Endothelial cell of umbilical vein (primary cell): ENCODE measurements at regions not wholly inside any gene's neighbourhood (a gene's known extent, or its start where the extent isn't known, plus 50 kb on each side); places are given as distances from the start of the nearest gene placed in this dataset.

Experiments
- BruUV-seq: library from RNA; stranded (reverse); fragments of 400-500 nt; replicated peaks from 2 replicates; lab custom pipeline; 2021; lab: Mats Ljungman, UMichigan
- CTCF ChIA-PET: fragments of 300-600, 350-600 bp; sonication (Branson Sonifier 250); formaldehyde crosslinking; loops from one replicate; lab custom pipeline; 2021; ENCODE audit warnings: antibody characterized with exemption, inconsistent platforms; lab: Charles Lee
- POLR2A ChIA-PET: fragments of 300-600, 350-600 bp; sonication (Branson Sonifier 250); formaldehyde crosslinking; loops from one replicate; lab custom pipeline; 2021; ENCODE audit warnings: antibody characterized with exemption, inconsistent platforms; lab: Charles Lee
- DNase-seq: peaks from one replicate; pipeline ENCODE4 v3.0.0-alpha.2; 2011; ENCODE audit warnings: low read depth, low spot score
- FAIRE-seq: peaks from 2 replicates; lab custom pipeline; 2011; peaks lifted over from hg19 to GRCh38; lab: Jason Lieb, UNC
- H2AFZ ChIP-seq: 2 replicates; pipeline ENCODE4 v1.6.0; 2012; ENCODE audit warnings: low read depth, low read length, control low read depth, inconsistent platforms
- H3K27ac ChIP-seq: 2 replicates; pipeline ENCODE4 v1.5.1; 2011; ENCODE audit warnings: low read depth, mild to moderate bottlenecking, control low read depth, low read length, moderate library complexity; ENCODE audit not compliant: insufficient read depth
- H3K27me3 ChIP-seq, 2 experiments: 2 replicates each; pipeline versions ENCODE4 v1.6.0 to v1.6.1; 2011; ENCODE audit warnings: low read length in 2 of 2, mixed read lengths in 1 of 2; ENCODE audit not compliant: control insufficient read depth in 2 of 2, insufficient read depth in 2 of 2
- H3K36me3 ChIP-seq, 2 experiments: 2 replicates in 1 of 2; 3 replicates in 1 of 2; pipeline ENCODE4 v1.5.1; 2011; ENCODE audit warnings: low read length in 2 of 2, mild to moderate bottlenecking in 1 of 2, moderate library complexity in 1 of 2; ENCODE audit not compliant: control insufficient read depth in 2 of 2, insufficient read depth in 2 of 2; ENCODE audit errors: extremely low read depth in 1 of 2
- H3K4me1 ChIP-seq: 3 replicates; pipeline ENCODE4 v1.5.1; 2011; ENCODE audit warnings: mild to moderate bottlenecking, low read length; ENCODE audit not compliant: control insufficient read depth, insufficient read depth; ENCODE audit errors: extremely low read depth
- H3K4me2 ChIP-seq: 2 replicates; pipeline ENCODE4 v1.6.1; 2011; ENCODE audit warnings: low read length, control low read depth, mixed read lengths; ENCODE audit not compliant: insufficient read depth
- H3K4me3 ChIP-seq, 3 experiments: fragments of 200-600 bp in 1 of 3; sonication (generic), shearing (Covaris generic) in 1 of 3; replicated peaks in 1 of 3; 2 replicates each; pipeline ENCODE4 v1.5.1; 2011 to 2016; ENCODE audit warnings: control low read depth in 3 of 3, low read length in 3 of 3, mild to moderate bottlenecking in 2 of 3, inconsistent platforms in 1 of 3, low read depth in 1 of 3, moderate library complexity in 1 of 3; ENCODE audit not compliant: insufficient read depth in 1 of 3
- H3K79me2 ChIP-seq: 2 replicates; pipeline ENCODE4 v1.6.0; 2012; ENCODE audit warnings: low read length, inconsistent platforms; ENCODE audit not compliant: control insufficient read depth, insufficient read depth
- H3K9ac ChIP-seq: replicated peaks from 2 replicates; pipeline ENCODE3; 2011; ENCODE audit warnings: low read length, control low read depth; ENCODE audit not compliant: insufficient read depth; ENCODE audit errors: extremely low read depth
- H3K9me1 ChIP-seq: replicated peaks from 3 replicates; pipeline ENCODE4 v1.6.0; 2011; ENCODE audit warnings: mild to moderate bottlenecking, low read length; ENCODE audit not compliant: control insufficient read depth, insufficient read depth; ENCODE audit errors: extremely low read depth
- H3K9me3 ChIP-seq: replicated peaks from 2 replicates; pipeline ENCODE4 v1.5.1; 2012; ENCODE audit warnings: low read length, inconsistent platforms; ENCODE audit not compliant: control insufficient read depth, insufficient read depth
- H4K20me1 ChIP-seq: replicated peaks from 2 replicates; pipeline ENCODE3; 2011; ENCODE audit warnings: mild to moderate bottlenecking, low read length; ENCODE audit not compliant: control insufficient read depth, insufficient read depth; ENCODE audit errors: extremely low read depth
- CTCF ChIP-seq, 2 donors: IDR thresholded peaks; 1 replicate in 1 of 2; 2 replicates in 1 of 2; pipeline ENCODE4 v1.5.1; 2011; ENCODE audit warnings: low read length in 2 of 2, mild to moderate bottlenecking in 2 of 2, moderate library complexity in 2 of 2, control low read depth in 1 of 2, inconsistent platforms in 1 of 2, low read depth in 1 of 2; ENCODE audit not compliant: insufficient read depth in 1 of 2; ENCODE audit errors: extremely low read depth in 1 of 2
- EZH2 ChIP-seq: IDR thresholded peaks from 2 replicates; pipeline ENCODE4 v1.6.1; 2012; ENCODE audit warnings: borderline replicate concordance, low read depth, mild to moderate bottlenecking, moderate library complexity, low read length, inconsistent platforms; ENCODE audit not compliant: severe bottlenecking
- FOS ChIP-seq: IDR thresholded peaks from 2 replicates; pipeline ENCODE4 v1.6.1; 2011; ENCODE audit warnings: mild to moderate bottlenecking, low read length, moderate library complexity, borderline replicate concordance; ENCODE audit not compliant: insufficient read depth
- JUN ChIP-seq: IDR thresholded peaks from 2 replicates; pipeline ENCODE4 v1.6.1; 2011; ENCODE audit warnings: borderline replicate concordance, low read depth; ENCODE audit not compliant: insufficient read length, insufficient read depth
- MAX ChIP-seq: IDR thresholded peaks from 2 replicates; pipeline ENCODE4 v1.6.1; 2011; ENCODE audit not compliant: insufficient read depth, insufficient read length
- POLR2A ChIP-seq: IDR thresholded peaks from 2 replicates; pipeline ENCODE4 v1.6.1; 2012; ENCODE audit warnings: low read depth, mild to moderate bottlenecking, control low read depth, low read length
- dilution Hi-C: fragments of 300-500 bp; cut with MboI; formaldehyde crosslinking; loops from one replicate; pipeline ENCODE4 v1.15.0; 2019; ENCODE audit warnings: low sequenced_read_pairs; ENCODE audit not compliant: extremely low pct_ligation_motif_present
- intact Hi-C: fragments of 100-400 bp; cut with micrococcal nuclease; formaldehyde crosslinking; loops from one replicate; pipeline ENCODE4 v1.10.0; 2022

- H3K4me1 ChIP-seq = no peaks in the 10 kb centered on the region
- FAIRE-seq (no peak), DNase-seq (no peak)
- ChIA-PET POLR2A (no interaction called here), CTCF (no interaction called here)
- no peaks in the 10 kb centered on the region for H3K27me3 ChIP-seq
- no peak overlapping the region for H2AFZ ChIP-seq
- H3K9me1 ChIP-seq = no peaks in the 10 kb centered on the region
- H3K36me3 ChIP-seq = no peaks in the 10 kb centered on the region
- no peak overlapping the region for H3K27ac ChIP-seq
- intact Hi-C loops = no loop called here
- no peak overlapping the region for H3K4me3 ChIP-seq
- no peaks in the 10 kb centered on the region for H3K79me2 ChIP-seq
- H3K4me2 ChIP-seq = no peak overlapping the region
- no TSS peak for BruUV-seq
- H3K9ac ChIP-seq = no peak overlapping the region
- H3K9me3 ChIP-seq = no peaks in the 10 kb centered on the region
- no peak for TF ChIP-seq EZH2
- H4K20me1 ChIP-seq = no peaks in the 10 kb centered on the region
- dilution Hi-C loops = no loop called here
Observed at GRCh38 chr7:57819491-57819981, 369.6 kb downstream of the ZNF716 start.

- Histone ChIP-seq H3K27ac (no peak overlapping the region), H3K4me2 (no peak overlapping the region), H4K20me1 (no peaks in the 10 kb centered on the region), H3K79me2 (no peaks in the 10 kb centered on the region), H3K9me3 (no peaks in the 10 kb centered on the region), H3K27me3 (no peaks in the 10 kb centered on the region), H2AFZ (no peak overlapping the region), H3K4me3 (no peak overlapping the region), H3K36me3 (no peaks in the 10 kb centered on the region), H3K9ac (no peak overlapping the region), H3K9me1 (no peaks in the 10 kb centered on the region), H3K4me1 (no peaks in the 10 kb centered on the region)
- intact Hi-C loops = no loop called here
- BruUV-seq = no TSS peak
- TF ChIP-seq EZH2 (no peak), CTCF (IDR thresholded peaks at IDR 0.05; ENCODE audit: extremely low read depth in 1 of 2, insufficient read depth in 1 of 2, low read depth in 1 of 2, low read length in 2 of 2) (no peak), FOS (no peak), POLR2A (no peak), JUN (no peak), MAX (no peak)
- POLR2A ChIA-PET = no interaction called here
- dilution Hi-C loops = no loop called here
- no peak for DNase-seq
- CTCF ChIA-PET = no interaction called here
- FAIRE-seq = no peak
Observed at GRCh38 chr7:57820477-57820876, 370.5 kb downstream of the ZNF716 start.
